ENCODE measurements at regions not wholly inside any gene's neighbourhood (a gene's known extent, or its start where the extent isn't known, plus 50 kb on each side); places are given as distances from the start of the nearest gene placed in this dataset.
A peak's percentile ranks its signal among the peaks of the same experiment; 100 is the strongest.

DNA sequence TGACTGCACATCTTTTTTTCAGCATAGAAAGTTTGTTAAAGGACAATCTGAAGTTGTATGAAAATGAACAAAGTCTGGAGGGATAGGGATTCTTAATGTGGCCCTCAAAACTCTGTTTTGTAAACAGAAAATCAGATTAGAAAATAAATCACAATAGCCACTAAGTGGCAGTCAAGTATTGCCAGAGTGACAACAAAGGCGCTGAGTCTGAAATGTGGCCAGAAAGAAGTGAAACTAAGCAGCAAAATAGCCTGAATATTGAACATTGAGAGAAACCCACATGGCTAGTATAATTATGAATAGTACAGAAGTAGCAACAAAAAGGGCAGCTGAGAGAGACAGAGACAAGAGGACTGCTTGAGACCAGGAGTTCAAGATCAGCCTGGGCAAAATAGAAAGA lies 81.1 kb upstream of the CT45A1 start:
- ATAC-seq (no peak), DNase-seq (ENCODE audit: low read depth, low spot score) (no peak)
- CTCF ChIA-PET = no interaction called here
- H3K4me1 ChIP-seq (ENCODE audit: control insufficient read depth, insufficient read depth, low read length) = no peaks in the 10 kb centered on the region
- no peak overlapping the region for H3K4me3 ChIP-seq (ENCODE audit: low read depth in 2 of 2, low read length in 2 of 2)
- no TSS peak for BruUV-seq (replicated peaks)
- H3K36me3 ChIP-seq (ENCODE audit: control insufficient read depth, insufficient read depth, low read length) = no peaks in the 10 kb centered on the region
- H3K27me3 ChIP-seq (ENCODE audit: control insufficient read depth, insufficient read depth, low read length) = peaks cover 8% of the 10 kb centered on the region
- H3K27ac ChIP-seq (ENCODE audit: low read length) = no peak overlapping the region
- H3K9me3 ChIP-seq (ENCODE audit: control insufficient read depth, insufficient read depth, low read depth, low read length) = no peaks in the 10 kb centered on the region
- TF ChIP-seq, protein P1, sequence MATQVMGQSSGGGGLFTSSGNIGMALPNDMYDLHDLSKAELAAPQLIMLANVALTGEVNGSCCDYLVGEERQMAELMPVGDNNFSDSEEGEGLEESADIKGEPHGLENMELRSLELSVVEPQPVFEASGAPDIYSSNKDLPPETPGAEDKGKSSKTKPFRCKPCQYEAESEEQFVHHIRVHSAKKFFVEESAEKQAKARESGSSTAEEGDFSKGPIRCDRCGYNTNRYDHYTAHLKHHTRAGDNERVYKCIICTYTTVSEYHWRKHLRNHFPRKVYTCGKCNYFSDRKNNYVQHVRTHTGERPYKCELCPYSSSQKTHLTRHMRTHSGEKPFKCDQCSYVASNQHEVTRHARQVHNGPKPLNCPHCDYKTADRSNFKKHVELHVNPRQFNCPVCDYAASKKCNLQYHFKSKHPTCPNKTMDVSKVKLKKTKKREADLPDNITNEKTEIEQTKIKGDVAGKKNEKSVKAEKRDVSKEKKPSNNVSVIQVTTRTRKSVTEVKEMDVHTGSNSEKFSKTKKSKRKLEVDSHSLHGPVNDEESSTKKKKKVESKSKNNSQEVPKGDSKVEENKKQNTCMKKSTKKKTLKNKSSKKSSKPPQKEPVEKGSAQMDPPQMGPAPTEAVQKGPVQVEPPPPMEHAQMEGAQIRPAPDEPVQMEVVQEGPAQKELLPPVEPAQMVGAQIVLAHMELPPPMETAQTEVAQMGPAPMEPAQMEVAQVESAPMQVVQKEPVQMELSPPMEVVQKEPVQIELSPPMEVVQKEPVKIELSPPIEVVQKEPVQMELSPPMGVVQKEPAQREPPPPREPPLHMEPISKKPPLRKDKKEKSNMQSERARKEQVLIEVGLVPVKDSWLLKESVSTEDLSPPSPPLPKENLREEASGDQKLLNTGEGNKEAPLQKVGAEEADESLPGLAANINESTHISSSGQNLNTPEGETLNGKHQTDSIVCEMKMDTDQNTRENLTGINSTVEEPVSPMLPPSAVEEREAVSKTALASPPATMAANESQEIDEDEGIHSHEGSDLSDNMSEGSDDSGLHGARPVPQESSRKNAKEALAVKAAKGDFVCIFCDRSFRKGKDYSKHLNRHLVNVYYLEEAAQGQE (IDR thresholded peaks at IDR 0.05; ENCODE audit: insufficient read depth in 1 of 2, low read depth in 2 of 2, low read length in 1 of 2) = no peak
- TF ChIP-seq, protein P2, sequence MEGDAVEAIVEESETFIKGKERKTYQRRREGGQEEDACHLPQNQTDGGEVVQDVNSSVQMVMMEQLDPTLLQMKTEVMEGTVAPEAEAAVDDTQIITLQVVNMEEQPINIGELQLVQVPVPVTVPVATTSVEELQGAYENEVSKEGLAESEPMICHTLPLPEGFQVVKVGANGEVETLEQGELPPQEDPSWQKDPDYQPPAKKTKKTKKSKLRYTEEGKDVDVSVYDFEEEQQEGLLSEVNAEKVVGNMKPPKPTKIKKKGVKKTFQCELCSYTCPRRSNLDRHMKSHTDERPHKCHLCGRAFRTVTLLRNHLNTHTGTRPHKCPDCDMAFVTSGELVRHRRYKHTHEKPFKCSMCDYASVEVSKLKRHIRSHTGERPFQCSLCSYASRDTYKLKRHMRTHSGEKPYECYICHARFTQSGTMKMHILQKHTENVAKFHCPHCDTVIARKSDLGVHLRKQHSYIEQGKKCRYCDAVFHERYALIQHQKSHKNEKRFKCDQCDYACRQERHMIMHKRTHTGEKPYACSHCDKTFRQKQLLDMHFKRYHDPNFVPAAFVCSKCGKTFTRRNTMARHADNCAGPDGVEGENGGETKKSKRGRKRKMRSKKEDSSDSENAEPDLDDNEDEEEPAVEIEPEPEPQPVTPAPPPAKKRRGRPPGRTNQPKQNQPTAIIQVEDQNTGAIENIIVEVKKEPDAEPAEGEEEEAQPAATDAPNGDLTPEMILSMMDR (IDR thresholded peaks at IDR 0.05) = peak; percentile 28; the same call in 1 of the 2 replicates
- TF ChIP-seq POLR2AphosphoS5 (IDR thresholded peaks at IDR 0.05; ENCODE audit: low read depth, low read length) = no peak
- in situ Hi-C loops (cut with HindIII; ENCODE audit: low pct_unique_long_range_greater_than_20kb, low sequenced_read_pairs) = no loop called here
- POLR2A ChIA-PET = interaction anchor here (0.5 kb wide), 1 partner anchor 866 kb away, joined by 3 read pairs; no protein-coding TSS in a partner anchor
- intact Hi-C loops (cut with micrococcal nuclease; ENCODE audit: unreplicated experiment) = loop anchor here (5.0 kb wide), 1 partner anchor 300 kb away; no protein-coding TSS in a partner anchor

DNA sequence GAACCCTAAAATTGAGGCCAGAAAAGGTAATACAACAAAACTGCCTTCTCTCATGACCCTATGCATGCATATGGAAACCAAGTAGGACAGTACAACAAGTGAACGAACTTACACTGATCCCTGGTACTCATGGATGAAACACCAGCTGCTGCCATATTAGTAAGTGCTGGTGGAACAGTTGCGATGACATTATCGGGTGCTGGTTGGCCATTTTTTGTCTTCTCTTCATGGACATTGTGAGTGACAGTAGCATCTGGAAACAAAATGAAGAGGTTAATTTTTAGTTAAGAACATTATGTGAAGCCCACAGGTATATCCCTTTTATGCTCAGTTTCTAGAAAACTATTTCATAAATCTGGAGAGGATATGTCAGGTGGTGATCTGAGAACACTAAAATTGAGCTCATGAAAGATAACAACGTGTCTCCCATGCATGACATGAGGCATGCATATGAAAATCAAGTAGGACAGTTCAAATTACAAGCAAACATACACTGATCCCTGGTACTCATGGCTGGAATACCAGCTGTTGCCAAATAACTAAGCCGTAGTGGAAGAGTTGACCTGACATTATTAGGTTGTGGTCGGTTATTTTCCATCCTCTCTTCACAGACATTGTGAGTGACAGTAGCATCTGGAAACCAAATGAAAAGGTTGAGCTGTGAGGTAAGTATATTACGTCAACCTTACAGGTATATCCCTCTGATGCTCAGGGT lies 74.2 kb upstream of the CT45A1 start:
- DNase-seq (ENCODE audit: low read depth, low spot score) (no peak), ATAC-seq (no peak)
- Histone ChIP-seq H3K9me3 (ENCODE audit: control insufficient read depth, insufficient read depth, low read depth, low read length) (no peaks in the 10 kb centered on the region), H3K27ac (ENCODE audit: low read length) (no peak overlapping the region), H3K36me3 (ENCODE audit: control insufficient read depth, insufficient read depth, low read length) (no peaks in the 10 kb centered on the region), H3K4me1 (ENCODE audit: control insufficient read depth, insufficient read depth, low read length) (no peaks in the 10 kb centered on the region), H3K27me3 (ENCODE audit: control insufficient read depth, insufficient read depth, low read length) (peaks cover 4% of the 10 kb centered on the region), H3K4me3 (ENCODE audit: low read depth in 2 of 2, low read length in 2 of 2) (no peak overlapping the region)
- in situ Hi-C loops (cut with HindIII; ENCODE audit: low pct_unique_long_range_greater_than_20kb, low sequenced_read_pairs) = no loop called here
- ChIA-PET CTCF (no interaction called here), POLR2A (no interaction called here)
- TF ChIP-seq POLR2AphosphoS5 (IDR thresholded peaks at IDR 0.05; ENCODE audit: low read depth, low read length) (no peak), SIN3A (IDR thresholded peaks at IDR 0.05; ENCODE audit: borderline replicate concordance, insufficient read depth, low read depth, low read length) (no peak), TCF7L2 (IDR thresholded peaks at IDR 0.05; ENCODE audit: low read depth, low read length) (no peak)
- TF ChIP-seq, protein P1 (IDR thresholded peaks at IDR 0.05; ENCODE audit: insufficient read depth in 1 of 2, low read depth in 2 of 2, low read length in 1 of 2) = no peak
- TF ChIP-seq, protein P2 (IDR thresholded peaks at IDR 0.05) = no peak
- no TSS peak for BruUV-seq (replicated peaks)
- intact Hi-C loops (cut with micrococcal nuclease; ENCODE audit: unreplicated experiment) = no loop called here
